ENCODE measurements at regions not wholly inside any gene's neighbourhood (a gene's known extent, or its start where the extent isn't known, plus 50 kb on each side); places are given as distances from the start of the nearest gene placed in this dataset.

GRCh38 chr9:15079989-15080388 lies 169.8 kb upstream of the FREM1 start (continued):
- TF ChIP-seq NR0B2 (CRISPR knock-in tag; IDR thresholded peaks at IDR 0.05) = no peak
- no peak for TF ChIP-seq GRHL1 (CRISPR knock-in tag; conservative IDR thresholded peaks at IDR 0.05)
- peak; percentile 66; the same call in 1 of the 2 replicates for TF ChIP-seq NCOR1 (IDR thresholded peaks at IDR 0.05; ENCODE audit: borderline replicate concordance, low read length)
- peak; percentile 100 for TF ChIP-seq TEAD3 (CRISPR knock-in tag; optimal IDR thresholded peaks at IDR 0.05; ENCODE audit: borderline replicate concordance)
- TF ChIP-seq ZNF263 (CRISPR knock-in tag; IDR thresholded peaks at IDR 0.05) = peak; percentile 67
- peak; percentile 81; the same call in 1 of the 2 replicates for TF ChIP-seq ZNF292 (CRISPR knock-in tag; IDR thresholded peaks at IDR 0.05; ENCODE audit: borderline replicate concordance, low read depth)
- peak; percentile 59; the same call in 1 of the 2 replicates for TF ChIP-seq ZNF792 (CRISPR knock-in tag; IDR thresholded peaks at IDR 0.05)
- peak; percentile 67; the same call in 1 of the 2 replicates for TF ChIP-seq CBFB (CRISPR knock-in tag; IDR thresholded peaks at IDR 0.05)
- no peak for TF ChIP-seq SCMH1 (CRISPR knock-in tag; IDR thresholded peaks at IDR 0.05; ENCODE audit: borderline replicate concordance)
- TF ChIP-seq IKZF5 (CRISPR knock-in tag; IDR thresholded peaks at IDR 0.05) = peak; percentile 80; the same call in 1 of the 2 replicates
- peak; percentile 32; the same call in 1 of the 2 replicates for TF ChIP-seq ZBTB33 (CRISPR knock-in tag; IDR thresholded peaks at IDR 0.05)
- TF ChIP-seq ZSCAN20 (CRISPR knock-in tag; IDR thresholded peaks at IDR 0.05; ENCODE audit: borderline replicate concordance) = no peak
- peak; percentile 72; the same call in 1 of the 2 replicates for TF ChIP-seq ZNF503 (CRISPR knock-in tag; IDR thresholded peaks at IDR 0.05)
- peak; percentile 84 for TF ChIP-seq RARA (CRISPR knock-in tag; IDR thresholded peaks at IDR 0.05)
- no peak for TF ChIP-seq CAMTA2 (CRISPR knock-in tag; IDR thresholded peaks at IDR 0.05; ENCODE audit: borderline replicate concordance)
- TF ChIP-seq CCDC6 (CRISPR knock-in tag; IDR thresholded peaks at IDR 0.05) = peak; percentile 64; the same call in 1 of the 2 replicates
- TF ChIP-seq GFI1 (CRISPR knock-in tag; IDR thresholded peaks at IDR 0.05; ENCODE audit: borderline replicate concordance) = no peak
- TF ChIP-seq SSRP1 (CRISPR knock-in tag; IDR thresholded peaks at IDR 0.05) = 0 out of 2 replicates have a peak, but pooled peaks have one; percentile 38
- TF ChIP-seq E2F1 (CRISPR knock-in tag; IDR thresholded peaks at IDR 0.05) = no peak
- TF ChIP-seq POGK (CRISPR knock-in tag; conservative IDR thresholded peaks at IDR 0.05) = no peak

All from HepG2 (cell line).